ENCODE measurements at regions not wholly inside any gene's neighbourhood (a gene's known extent, or its start where the extent isn't known, plus 50 kb on each side); places are given as distances from the start of the nearest gene placed in this dataset.

DNA sequence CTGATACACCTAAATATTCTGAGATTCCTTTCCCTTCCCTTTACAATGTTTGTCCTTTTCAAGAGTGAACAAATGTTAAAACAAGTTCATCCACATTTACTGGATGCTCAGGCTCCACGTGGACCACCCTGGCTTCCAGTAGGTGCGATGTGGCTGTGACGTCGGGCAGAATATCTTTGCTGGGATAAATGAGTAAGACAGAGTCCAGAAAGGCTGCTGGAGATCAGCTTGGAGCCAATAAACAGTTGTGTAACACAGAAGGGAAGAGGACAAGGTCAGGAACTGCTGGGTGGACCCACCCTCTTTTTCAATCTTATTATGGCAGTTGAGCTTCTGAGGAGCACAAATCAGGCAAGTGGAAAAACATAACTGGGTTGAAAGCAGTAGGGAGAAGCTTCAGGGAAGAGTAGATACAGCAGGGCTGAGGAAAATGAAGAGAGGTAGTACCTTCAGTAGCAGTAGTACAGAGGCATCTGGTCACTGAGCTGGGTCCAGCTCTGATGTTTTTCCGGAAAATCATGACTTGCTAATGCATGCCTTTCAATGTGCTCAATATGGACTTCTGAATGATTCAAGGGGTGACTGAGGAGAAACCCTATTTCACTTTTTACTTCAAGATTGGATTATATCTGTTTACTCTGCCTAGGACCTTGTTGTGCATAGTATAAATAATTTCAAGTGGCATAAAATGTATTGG, 171.8 kb upstream of the MAD2L1 start:
- no peak for TF ChIP-seq POLR2A (IDR thresholded peaks at IDR 0.05)
- TF ChIP-seq, protein P1, sequence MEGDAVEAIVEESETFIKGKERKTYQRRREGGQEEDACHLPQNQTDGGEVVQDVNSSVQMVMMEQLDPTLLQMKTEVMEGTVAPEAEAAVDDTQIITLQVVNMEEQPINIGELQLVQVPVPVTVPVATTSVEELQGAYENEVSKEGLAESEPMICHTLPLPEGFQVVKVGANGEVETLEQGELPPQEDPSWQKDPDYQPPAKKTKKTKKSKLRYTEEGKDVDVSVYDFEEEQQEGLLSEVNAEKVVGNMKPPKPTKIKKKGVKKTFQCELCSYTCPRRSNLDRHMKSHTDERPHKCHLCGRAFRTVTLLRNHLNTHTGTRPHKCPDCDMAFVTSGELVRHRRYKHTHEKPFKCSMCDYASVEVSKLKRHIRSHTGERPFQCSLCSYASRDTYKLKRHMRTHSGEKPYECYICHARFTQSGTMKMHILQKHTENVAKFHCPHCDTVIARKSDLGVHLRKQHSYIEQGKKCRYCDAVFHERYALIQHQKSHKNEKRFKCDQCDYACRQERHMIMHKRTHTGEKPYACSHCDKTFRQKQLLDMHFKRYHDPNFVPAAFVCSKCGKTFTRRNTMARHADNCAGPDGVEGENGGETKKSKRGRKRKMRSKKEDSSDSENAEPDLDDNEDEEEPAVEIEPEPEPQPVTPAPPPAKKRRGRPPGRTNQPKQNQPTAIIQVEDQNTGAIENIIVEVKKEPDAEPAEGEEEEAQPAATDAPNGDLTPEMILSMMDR (IDR thresholded peaks at IDR 0.05): no peak
